ENCODE measurements at regions not wholly inside any gene's neighbourhood (a gene's known extent, or its start where the extent isn't known, plus 50 kb on each side); places are given as distances from the start of the nearest gene placed in this dataset.

- Histone ChIP-seq H3K4me1 (replicated peaks) (no peaks in the 10 kb centered on the region), H3K27ac (no peak overlapping the region), H3K9me3 (no peaks in the 10 kb centered on the region), H3K36me3 (no peaks in the 10 kb centered on the region), H3K4me3 (no peak overlapping the region), H3K27me3 (replicated peaks; ENCODE audit: insufficient read depth) (no peaks in the 10 kb centered on the region)
- TF ChIP-seq CTCF (IDR thresholded peaks at IDR 0.05) (no peak), POLR2A (IDR thresholded peaks at IDR 0.05) (no peak), POLR2AphosphoS5 (IDR thresholded peaks at IDR 0.05) (no peak)
- intact Hi-C loops (cut with DNase I), result loop anchor here (5.0 kb wide), 1 partner anchor 211 kb away; no protein-coding TSS in a partner anchor
- no peak for DNase-seq (ENCODE audit: low spot score)
- 85% methylated on average over 2 of the region's 2 CpGs for WGBS
These were observed 61.4 kb upstream of the BEGAIN start for GRCh38 chr14:100648474-100649172.

- H3K27me3 ChIP-seq (replicated peaks; ENCODE audit: insufficient read depth), result no peaks in the 10 kb centered on the region
- H3K4me3 ChIP-seq, result no peak overlapping the region
- TF ChIP-seq POLR2AphosphoS5 (IDR thresholded peaks at IDR 0.05), result no peak
- TF ChIP-seq POLR2A (IDR thresholded peaks at IDR 0.05), result no peak
- TF ChIP-seq CTCF (IDR thresholded peaks at IDR 0.05), result no peak
- WGBS, result 24% methylated on average over 1 of the region's 1 CpG
- no peaks in the 10 kb centered on the region for H3K36me3 ChIP-seq
- H3K27ac ChIP-seq, result no peak overlapping the region
- no peak for DNase-seq (ENCODE audit: low spot score)
- H3K9me3 ChIP-seq, result no peaks in the 10 kb centered on the region
- H3K4me1 ChIP-seq (replicated peaks), result no peaks in the 10 kb centered on the region
- intact Hi-C loops (cut with DNase I), result loop anchor here (5.0 kb wide), 1 partner anchor 212 kb away; no protein-coding TSS in a partner anchor
These were observed 61.9 kb upstream of the BEGAIN start for GRCh38 chr14:100649173-100649519.

- Histone ChIP-seq H3K4me1 (replicated peaks) (no peaks in the 10 kb centered on the region), H3K36me3 (no peaks in the 10 kb centered on the region), H3K4me3 (no peak overlapping the region), H3K9me3 (no peaks in the 10 kb centered on the region), H3K27me3 (replicated peaks; ENCODE audit: insufficient read depth) (no peaks in the 10 kb centered on the region), H3K27ac (no peak overlapping the region)
- TF ChIP-seq POLR2AphosphoS5 (IDR thresholded peaks at IDR 0.05) (no peak), POLR2A (IDR thresholded peaks at IDR 0.05) (no peak), CTCF (IDR thresholded peaks at IDR 0.05) (no peak)
- 45% methylated on average over 2 of the region's 2 CpGs for WGBS
- intact Hi-C loops (cut with DNase I), result loop anchor here (5.0 to 10.0 kb wide), 2 partner anchors 127 to 265 kb away; no protein-coding TSS in a partner anchor
- DNase-seq (ENCODE audit: low spot score), result no peak
These were observed 64.8 kb upstream of the BEGAIN start for GRCh38 chr14:100651999-100652508.

- H3K27ac ChIP-seq, result no peak overlapping the region
- no peaks in the 10 kb centered on the region for H3K27me3 ChIP-seq (replicated peaks; ENCODE audit: insufficient read depth)
- H3K4me3 ChIP-seq, result no peak overlapping the region
- no peak for DNase-seq (ENCODE audit: low spot score)
- H3K36me3 ChIP-seq, result no peaks in the 10 kb centered on the region
- TF ChIP-seq POLR2AphosphoS5 (IDR thresholded peaks at IDR 0.05), result no peak
- no peak for TF ChIP-seq POLR2A (IDR thresholded peaks at IDR 0.05)
- no peak for TF ChIP-seq CTCF (IDR thresholded peaks at IDR 0.05)
- H3K4me1 ChIP-seq (replicated peaks), result no peaks in the 10 kb centered on the region
- H3K9me3 ChIP-seq, result no peaks in the 10 kb centered on the region
- 43% methylated on average over 8 of the region's 8 CpGs for WGBS
- intact Hi-C loops (cut with DNase I), result loop anchor here (5.0 to 10.0 kb wide), 2 partner anchors 128 to 265 kb away; no protein-coding TSS in a partner anchor
These were observed 65.5 kb upstream of the BEGAIN start for GRCh38 chr14:100652744-100653143.

GRCh38 chr14:100653409-100653808, 66.2 kb upstream of the BEGAIN start:
- no peak overlapping the region for H3K27ac ChIP-seq
- 79% methylated on average over 15 of the region's 15 CpGs for WGBS
- H3K4me1 ChIP-seq (replicated peaks), result no peaks in the 10 kb centered on the region
- H3K27me3 ChIP-seq (replicated peaks; ENCODE audit: insufficient read depth), result no peaks in the 10 kb centered on the region
- no peaks in the 10 kb centered on the region for H3K36me3 ChIP-seq
- intact Hi-C loops (cut with DNase I), result loop anchor here (5.0 to 10.0 kb wide), 2 partner anchors 129 to 266 kb away; no protein-coding TSS in a partner anchor
- no peak for DNase-seq (ENCODE audit: low spot score)
- H3K9me3 ChIP-seq, result no peaks in the 10 kb centered on the region
- TF ChIP-seq POLR2A (IDR thresholded peaks at IDR 0.05) (no peak), CTCF (IDR thresholded peaks at IDR 0.05) (no peak), POLR2AphosphoS5 (IDR thresholded peaks at IDR 0.05) (no peak)
- no peak overlapping the region for H3K4me3 ChIP-seq

Measured in prostate gland (tissue), 2 donors.